GM23248 (cell line): ENCODE measurements at regions not wholly inside any gene's neighbourhood (a gene's known extent, or its start where the extent isn't known, plus 50 kb on each side); places are given as distances from the start of the nearest gene placed in this dataset.

Experiments used
- DNase-seq: peaks from one replicate; pipeline ENCODE4 v3.0.0-alpha.2; 2015
- H2AFZ ChIP-seq: fragments of 200-600 bp; sonication (generic); 2 replicates; pipeline ENCODE4 v1.6.1; 2016; ENCODE audit warnings: antibody characterized with exemption
- H3F3A ChIP-seq: fragments of 200-600 bp; sonication (generic); 2 replicates; pipeline ENCODE4 v1.6.1; 2016; ENCODE audit warnings: mild to moderate bottlenecking, antibody characterized with exemption, mixed run types; ENCODE audit not compliant: insufficient read depth
- H3K27ac ChIP-seq: fragments of 200-600 bp; sonication (generic); 2 replicates; pipeline ENCODE4 v1.5.1; 2016; ENCODE audit warnings: mild to moderate bottlenecking
- H3K27me3 ChIP-seq: fragments of 200-600 bp; sonication (generic); replicated peaks from 2 replicates; pipeline ENCODE4 v1.6.1; 2016; ENCODE audit warnings: mild to moderate bottlenecking; ENCODE audit not compliant: insufficient read depth
- H3K36me3 ChIP-seq: fragments of 200-600 bp; sonication (generic); 2 replicates; pipeline ENCODE4 v1.6.1; 2016; ENCODE audit warnings: low read depth, mild to moderate bottlenecking
- H3K4me1 ChIP-seq: fragments of 200-600 bp; sonication (generic); 2 replicates; pipeline ENCODE4 v1.6.1; 2016; ENCODE audit warnings: mild to moderate bottlenecking; ENCODE audit not compliant: insufficient read depth
- H3K4me2 ChIP-seq: fragments of 200-600 bp; sonication (generic); one replicate; pipeline ENCODE4 v1.6.1; 2016; ENCODE audit warnings: mild to moderate bottlenecking; ENCODE audit not compliant: unreplicated experiment
- H3K4me3 ChIP-seq: fragments of 200-600 bp; sonication (generic); 2 replicates; pipeline ENCODE4 v1.5.1; 2016; ENCODE audit warnings: mild to moderate bottlenecking
- H3K79me2 ChIP-seq: fragments of 200-600 bp; sonication (generic); 2 replicates; pipeline ENCODE4 v1.6.1; 2016; ENCODE audit warnings: mild to moderate bottlenecking; ENCODE audit not compliant: insufficient read depth
- H3K9ac ChIP-seq: fragments of 200-600 bp; sonication (generic); 2 replicates; pipeline ENCODE4 v1.6.1; 2016; ENCODE audit warnings: mild to moderate bottlenecking
- H3K9me2 ChIP-seq: fragments of 200-600 bp; sonication (generic); 2 replicates; pipeline ENCODE4 v1.6.1; 2016; ENCODE audit warnings: mixed run types, mild to moderate bottlenecking, moderate library complexity; ENCODE audit not compliant: insufficient read depth
- H3K9me3 ChIP-seq: fragments of 200-600 bp; sonication (generic); one replicate; pipeline ENCODE4 v1.6.1; 2017; ENCODE audit warnings: low read depth
- H4K20me1 ChIP-seq: fragments of 200-600 bp; sonication (generic); 2 replicates; pipeline ENCODE4 v1.6.0; 2016; ENCODE audit not compliant: insufficient read depth
- EZH2 ChIP-seq: fragments of 200-600 bp; sonication (generic); IDR thresholded peaks from 2 replicates; pipeline ENCODE4 v1.6.1; 2018; ENCODE audit warnings: antibody characterized with exemption, mild to moderate bottlenecking; ENCODE audit not compliant: insufficient read depth, poor library complexity, severe bottlenecking
- EZH2phosphoT487 ChIP-seq: fragments of 200-600 bp; sonication (generic); IDR thresholded peaks from 2 replicates; pipeline ENCODE4 v1.6.1; 2018; ENCODE audit warnings: antibody characterized with exemption, moderate library complexity, mild to moderate bottlenecking, low read depth; ENCODE audit not compliant: insufficient read depth
- WGBS, 2 experiments: methylation state at CpG; one replicate each; pipeline ENCODE4 v1.1.6; 2015 to 2017; ENCODE audit warnings: low lambda C conversion rate in 2 of 2, low coverage in 1 of 2; ENCODE audit errors: missing lambda C conversion rate in 2 of 2; 5-methylcytosine and 5-hydroxymethylcytosine counted together
- in situ Hi-C: fragments of 300-500 bp; cut with MboI; formaldehyde crosslinking; loops from 2 replicates; pipeline ENCODE4 v1.15.0; 2020

- H3K27me3 ChIP-seq = no peaks in the 10 kb centered on the region
- H3K9me3 ChIP-seq = no peaks in the 10 kb centered on the region
- 10 to 12% methylated on average over 6 of the region's 6 CpGs for WGBS, 2 experiments
- no peaks in the 10 kb centered on the region for H3K9me2 ChIP-seq
- DNase-seq = no peak
- no peaks in the 10 kb centered on the region for H3K36me3 ChIP-seq
- no peaks in the 10 kb centered on the region for H3F3A ChIP-seq
- H3K4me1 ChIP-seq = no peaks in the 10 kb centered on the region
- H3K9ac ChIP-seq = no peak overlapping the region
- H3K4me3 ChIP-seq = no peak overlapping the region
- TF ChIP-seq EZH2 (no peak), EZH2phosphoT487 (no peak)
- H3K27ac ChIP-seq = no peak overlapping the region
- H4K20me1 ChIP-seq = no peaks in the 10 kb centered on the region
- H3K4me2 ChIP-seq = no peak overlapping the region
- in situ Hi-C loops = no loop called here
- no peak overlapping the region for H2AFZ ChIP-seq
- no peaks in the 10 kb centered on the region for H3K79me2 ChIP-seq
These were observed 263.0 kb downstream of the NEDD1 start for GRCh38 chr12:97169889-97170567.

DNA sequence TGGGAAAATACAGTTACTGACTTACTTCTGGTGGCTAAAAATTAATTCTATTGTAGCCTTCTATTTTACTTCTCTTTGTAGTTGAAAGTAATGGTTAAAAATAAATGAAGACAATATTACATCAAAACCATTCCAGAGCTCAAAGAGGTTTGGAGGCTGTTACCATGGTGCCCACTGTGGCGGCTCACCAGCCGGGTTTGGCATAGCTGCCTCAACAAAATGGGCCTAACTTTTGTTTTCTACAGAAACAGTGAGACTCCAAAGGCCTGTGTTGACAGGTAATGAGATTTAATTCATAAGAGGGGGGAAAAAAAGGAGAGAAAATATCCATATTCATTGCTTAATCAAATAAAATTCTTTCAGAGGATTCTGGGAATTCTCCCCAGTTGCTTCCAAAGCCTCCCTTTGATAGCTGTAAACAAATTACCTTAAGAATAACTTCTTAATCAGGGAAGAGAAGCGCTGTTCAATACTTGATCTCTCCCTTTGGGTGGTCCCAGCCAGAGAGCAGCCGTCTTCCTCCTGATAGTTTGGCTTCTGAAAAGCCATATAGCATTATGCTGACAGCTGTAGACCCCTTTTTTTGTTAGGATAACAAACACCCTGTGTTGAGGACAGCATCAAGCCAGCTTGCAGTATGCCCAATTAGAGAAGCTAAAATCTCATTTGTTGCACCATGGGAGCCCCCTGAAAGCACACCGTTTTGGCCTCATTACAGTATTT is 266.8 kb downstream of the NEDD1 start:
- no peak overlapping the region for H3K4me3 ChIP-seq
- H2AFZ ChIP-seq = no peak overlapping the region
- in situ Hi-C loops = no loop called here
- H3F3A ChIP-seq = no peaks in the 10 kb centered on the region
- no peak overlapping the region for H3K9ac ChIP-seq
- H3K79me2 ChIP-seq = no peaks in the 10 kb centered on the region
- H3K4me2 ChIP-seq = no peak overlapping the region
- H3K9me2 ChIP-seq = no peaks in the 10 kb centered on the region
- WGBS, 2 experiments = 10 to 12% methylated on average over 5 of the region's 5 CpGs
- H3K27ac ChIP-seq = no peak overlapping the region
- H4K20me1 ChIP-seq = no peaks in the 10 kb centered on the region
- TF ChIP-seq EZH2phosphoT487 = no peak
- TF ChIP-seq EZH2 = no peak
- DNase-seq = no peak
- H3K27me3 ChIP-seq = no peaks in the 10 kb centered on the region
- H3K36me3 ChIP-seq = no peaks in the 10 kb centered on the region
- H3K9me3 ChIP-seq = no peaks in the 10 kb centered on the region
- no peaks in the 10 kb centered on the region for H3K4me1 ChIP-seq

- Histone ChIP-seq H3K4me2 (no peak overlapping the region), H3K9ac (no peak overlapping the region), H3K4me3 (no peak overlapping the region), H3K27ac (no peak overlapping the region), H3K27me3 (no peaks in the 10 kb centered on the region), H3K4me1 (no peaks in the 10 kb centered on the region), H3K36me3 (no peaks in the 10 kb centered on the region), H4K20me1 (no peaks in the 10 kb centered on the region), H3K9me3 (no peaks in the 10 kb centered on the region), H2AFZ (no peak overlapping the region), H3F3A (no peaks in the 10 kb centered on the region), H3K79me2 (no peaks in the 10 kb centered on the region), H3K9me2 (no peaks in the 10 kb centered on the region)
- no peak for DNase-seq
- TF ChIP-seq EZH2 (no peak), EZH2phosphoT487 (no peak)
- 15 to 25% methylated on average over 4 of the region's 4 CpGs for WGBS, 2 experiments
- in situ Hi-C loops = no loop called here
These were observed 270.4 kb downstream of the NEDD1 start for GRCh38 chr12:97177481-97177880.

DNA sequence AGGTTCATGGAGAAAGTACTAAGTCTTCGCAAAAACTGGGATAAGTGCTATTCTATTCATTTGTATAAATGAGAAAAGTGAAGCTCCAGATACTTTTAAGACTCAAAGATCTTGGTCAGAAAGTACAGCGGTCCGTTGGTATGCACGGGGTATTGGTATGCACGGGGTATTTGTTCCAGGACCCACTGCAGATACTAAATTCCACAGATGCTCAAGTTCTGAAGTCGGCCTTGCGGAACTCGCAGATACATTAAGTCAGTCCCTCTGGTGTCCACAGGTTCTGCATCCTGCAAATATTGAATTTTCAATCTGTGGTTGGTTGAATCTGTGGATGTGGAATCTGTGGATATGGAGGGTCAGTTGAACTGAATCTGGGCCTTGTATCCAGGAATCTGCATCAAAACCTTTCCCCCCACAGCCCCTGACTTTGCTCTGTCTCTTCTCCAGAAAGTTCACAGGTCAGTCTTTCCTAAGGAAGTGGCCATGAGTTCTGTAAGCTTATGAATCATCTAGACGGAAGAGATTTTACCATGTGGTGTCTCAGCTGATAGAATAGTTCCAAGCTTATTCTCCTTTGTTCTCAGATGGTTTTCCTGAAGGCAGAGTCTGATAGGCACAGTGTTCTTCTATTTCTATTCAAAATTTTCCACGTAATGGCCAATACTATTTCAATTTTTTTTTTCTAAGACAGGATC is 274.7 kb downstream of the NEDD1 start:
- 35 to 41% methylated on average over 10 of the region's 10 CpGs for WGBS, 2 experiments

More for the DNA sequence above, 274.7 kb downstream of the NEDD1 start:
- Histone ChIP-seq H3K9me2 (no peaks in the 10 kb centered on the region), H3K4me2 (no peak overlapping the region), H2AFZ (no peak overlapping the region), H3K4me1 (no peaks in the 10 kb centered on the region), H3K4me3 (no peak overlapping the region), H3F3A (no peaks in the 10 kb centered on the region), H3K27me3 (no peaks in the 10 kb centered on the region), H3K79me2 (no peaks in the 10 kb centered on the region), H3K9me3 (no peaks in the 10 kb centered on the region), H3K36me3 (no peaks in the 10 kb centered on the region), H3K27ac (no peak overlapping the region), H3K9ac (no peak overlapping the region), H4K20me1 (no peaks in the 10 kb centered on the region)
- TF ChIP-seq EZH2 (no peak), EZH2phosphoT487 (no peak)
- in situ Hi-C loops = no loop called here
- no peak for DNase-seq
